ENCODE measurements at regions not wholly inside any gene's neighbourhood (a gene's known extent, or its start where the extent isn't known, plus 50 kb on each side); places are given as distances from the start of the nearest gene placed in this dataset.
"Not testable (repeated sequence)": the region's sequence is repeated elsewhere in the genome, so short reads cannot be mapped to it uniquely, and the experiment has no call there.

- ChIA-PET CTCF (no interaction called here), POLR2A (no interaction called here)
- Mint-ChIP-seq H3K4me3 (no peak overlapping the region), H3K36me3 (peaks cover 0 to 3% (median 0%) of the 10 kb centered on the region in 5 donors), H3K27me3 (no peaks in the 10 kb centered on the region), H3K4me1 (peaks cover 0 to 12% (median 2%) of the 10 kb centered on the region in 7 donors), H3K9me3 (peaks cover 0 to 11% (median 0%) of the 10 kb centered on the region in 11 donors), H3K27ac (no peak overlapping the region)
- Histone ChIP-seq H3K27me3 (ENCODE audit: control insufficient read depth in 2 of 2, insufficient read depth in 2 of 2, low read length in 2 of 2) (no peaks in the 10 kb centered on the region), H3K4me3 (ENCODE audit: low read length) (no peak overlapping the region), H3K36me3 (ENCODE audit: control insufficient read depth in 2 of 3, insufficient read depth in 3 of 3, low read length in 3 of 3) (no peaks in the 10 kb centered on the region), H3K9me3 (ENCODE audit: control insufficient read depth in 2 of 3, low read length in 3 of 3) (no peaks in the 10 kb centered on the region), H3K4me1 (ENCODE audit: control insufficient read depth in 2 of 2, insufficient read depth in 2 of 2, low read length in 2 of 2) (no peaks in the 10 kb centered on the region), H3K27ac (ENCODE audit: low read depth, low read length) (no peak overlapping the region)
- ATAC-seq, result no peak
- DNase-seq, result no peak
- intact Hi-C loops (cut with micrococcal nuclease), result no loop called here
Measured at GRCh38 chr16:16982614-16983013, 488.1 kb downstream of the XYLT1 start.

- POLR2A ChIA-PET, result no interaction called here
- intact Hi-C loops (cut with micrococcal nuclease), result no loop called here
- H3K27ac Mint-ChIP-seq, result peak overlapping the region in 1 of 9 donors; percentile 26
Measured at GRCh38 chr16:16983582-16983981, 487.2 kb downstream of the XYLT1 start.

GRCh38 chr16:16984091-16984490, 486.7 kb downstream of the XYLT1 start:
- H3K36me3 ChIP-seq (ENCODE audit: control insufficient read depth in 2 of 3, insufficient read depth in 3 of 3, low read length in 3 of 3); H3K27me3 ChIP-seq (ENCODE audit: control insufficient read depth in 2 of 2, insufficient read depth in 2 of 2, low read length in 2 of 2); intact Hi-C loops (cut with micrococcal nuclease); POLR2A ChIA-PET; H3K27me3 Mint-ChIP-seq; H3K27ac ChIP-seq (ENCODE audit: low read depth, low read length); DNase-seq; H3K9me3 ChIP-seq (ENCODE audit: control insufficient read depth in 2 of 3, low read length in 3 of 3); H3K4me1 ChIP-seq (ENCODE audit: control insufficient read depth in 2 of 2, insufficient read depth in 2 of 2, low read length in 2 of 2); H3K36me3 Mint-ChIP-seq; CTCF ChIA-PET; H3K4me3 Mint-ChIP-seq; H3K27ac Mint-ChIP-seq; H3K4me3 ChIP-seq (ENCODE audit: low read length); ATAC-seq: not testable (repeated sequence)
- Mint-ChIP-seq H3K4me1 (peaks cover 0 to 12% (median 2%) of the 10 kb centered on the region in 7 donors), H3K9me3 (peaks cover 0 to 11% (median 0%) of the 10 kb centered on the region in 11 donors)

More at GRCh38 chr16:16983582-16983981, 487.2 kb downstream of the XYLT1 start:
- Histone ChIP-seq H3K27me3 (ENCODE audit: control insufficient read depth in 2 of 2, insufficient read depth in 2 of 2, low read length in 2 of 2) (no peaks in the 10 kb centered on the region), H3K4me3 (ENCODE audit: low read length) (no peak overlapping the region), H3K36me3 (ENCODE audit: control insufficient read depth in 2 of 3, insufficient read depth in 3 of 3, low read length in 3 of 3) (no peaks in the 10 kb centered on the region), H3K4me1 (ENCODE audit: control insufficient read depth in 2 of 2, insufficient read depth in 2 of 2, low read length in 2 of 2) (no peaks in the 10 kb centered on the region), H3K27ac (ENCODE audit: low read depth, low read length) (no peak overlapping the region), H3K9me3 (ENCODE audit: control insufficient read depth in 2 of 3, low read length in 3 of 3) (no peaks in the 10 kb centered on the region)
- ATAC-seq, result no peak
- Mint-ChIP-seq H3K4me3 (no peak overlapping the region), H3K4me1 (peaks cover 0 to 12% (median 2%) of the 10 kb centered on the region in 7 donors), H3K36me3 (peaks cover 0 to 3% (median 0%) of the 10 kb centered on the region in 5 donors), H3K27me3 (no peaks in the 10 kb centered on the region), H3K9me3 (peaks cover 0 to 11% (median 0%) of the 10 kb centered on the region in 11 donors)
- CTCF ChIA-PET, result no interaction called here
- DNase-seq, result no peak

- peaks cover 0 to 11% (median 2%) of the 10 kb centered on the region in 7 donors for H3K4me1 Mint-ChIP-seq
- Histone ChIP-seq H3K27me3 (ENCODE audit: control insufficient read depth in 2 of 2, insufficient read depth in 2 of 2, low read length in 2 of 2) (no peaks in the 10 kb centered on the region), H3K36me3 (ENCODE audit: control insufficient read depth in 2 of 3, insufficient read depth in 3 of 3, low read length in 3 of 3) (no peaks in the 10 kb centered on the region), H3K4me3 (ENCODE audit: low read length) (no peak overlapping the region), H3K27ac (ENCODE audit: low read depth, low read length) (no peak overlapping the region), H3K4me1 (ENCODE audit: control insufficient read depth in 2 of 2, insufficient read depth in 2 of 2, low read length in 2 of 2) (no peaks in the 10 kb centered on the region), H3K9me3 (ENCODE audit: control insufficient read depth in 2 of 3, low read length in 3 of 3) (no peaks in the 10 kb centered on the region)
- H3K36me3 Mint-ChIP-seq, result peaks cover 0 to 3% (median 0%) of the 10 kb centered on the region in 5 donors
- no peak overlapping the region for H3K4me3 Mint-ChIP-seq
- H3K9me3 Mint-ChIP-seq, result peaks cover 0 to 11% (median 0%) of the 10 kb centered on the region in 11 donors
- ChIA-PET POLR2A (interaction anchor here (0.6 kb wide), 1 partner anchor 177 kb away, joined by 6 read pairs; no protein-coding TSS in a partner anchor), CTCF (no interaction called here)
- ATAC-seq (no peak), DNase-seq (no peak)
- intact Hi-C loops (cut with micrococcal nuclease), result no loop called here
- H3K27ac Mint-ChIP-seq, result no peak overlapping the region
- no peaks in the 10 kb centered on the region for H3K27me3 Mint-ChIP-seq
Measured at GRCh38 chr16:16985707-16986106, 485.1 kb downstream of the XYLT1 start.

GRCh38 chr16:16988963-16989362, 481.8 kb downstream of the XYLT1 start:
- Mint-ChIP-seq H3K9me3 (peaks cover 0 to 7% (median 0%) of the 10 kb centered on the region in 11 donors), H3K4me3 (no peak overlapping the region), H3K27me3 (no peaks in the 10 kb centered on the region), H3K27ac (peak overlapping the region in 1 of 9 donors; percentile 40), H3K4me1 (peaks cover 8 to 30% (median 18%) of the 10 kb centered on the region in 7 donors), H3K36me3 (peaks cover 0 to 3% (median 0%) of the 10 kb centered on the region in 5 donors)
- H3K27me3 ChIP-seq (ENCODE audit: control insufficient read depth in 2 of 2, insufficient read depth in 2 of 2, low read length in 2 of 2), result no peaks in the 10 kb centered on the region
- ChIA-PET POLR2A (no interaction called here), CTCF (no interaction called here)
- intact Hi-C loops (cut with micrococcal nuclease), result no loop called here
- H3K4me3 ChIP-seq (ENCODE audit: low read length), result no peak overlapping the region
- DNase-seq, result no peak
- no peak for ATAC-seq
- H3K9me3 ChIP-seq (ENCODE audit: control insufficient read depth in 2 of 3, low read length in 3 of 3), result no peaks in the 10 kb centered on the region
- H3K27ac ChIP-seq (ENCODE audit: low read depth, low read length), result no peak overlapping the region
- H3K36me3 ChIP-seq (ENCODE audit: control insufficient read depth in 2 of 3, insufficient read depth in 3 of 3, low read length in 3 of 3), result no peaks in the 10 kb centered on the region
- H3K4me1 ChIP-seq (ENCODE audit: control insufficient read depth in 2 of 2, insufficient read depth in 2 of 2, low read length in 2 of 2), result peaks cover 9 to 12% of the 10 kb centered on the region in 2 donors

GRCh38 chr16:16989368-16989767, 481.4 kb downstream of the XYLT1 start:
- peaks cover 9 to 17% of the 10 kb centered on the region in 2 donors for H3K4me1 ChIP-seq (ENCODE audit: control insufficient read depth in 2 of 2, insufficient read depth in 2 of 2, low read length in 2 of 2)
- ATAC-seq (no peak), DNase-seq (no peak)
- no peak overlapping the region for H3K27ac ChIP-seq (ENCODE audit: low read depth, low read length)
- no peaks in the 10 kb centered on the region for H3K27me3 ChIP-seq (ENCODE audit: control insufficient read depth in 2 of 2, insufficient read depth in 2 of 2, low read length in 2 of 2)
- H3K27me3 Mint-ChIP-seq, result no peaks in the 10 kb centered on the region
- no peaks in the 10 kb centered on the region for H3K36me3 ChIP-seq (ENCODE audit: control insufficient read depth in 2 of 3, insufficient read depth in 3 of 3, low read length in 3 of 3)
- H3K9me3 ChIP-seq (ENCODE audit: control insufficient read depth in 2 of 3, low read length in 3 of 3), result no peaks in the 10 kb centered on the region
- peaks cover 10 to 34% (median 21%) of the 10 kb centered on the region in 7 donors for H3K4me1 Mint-ChIP-seq
- H3K9me3 Mint-ChIP-seq, result peaks cover 0 to 6% (median 0%) of the 10 kb centered on the region in 11 donors
- no peak overlapping the region for H3K4me3 ChIP-seq (ENCODE audit: low read length)
- CTCF ChIA-PET, result no interaction called here
- H3K4me3 Mint-ChIP-seq, result no peak overlapping the region
- intact Hi-C loops (cut with micrococcal nuclease), result no loop called here
- POLR2A ChIA-PET, result no interaction called here
- peaks cover 0 to 3% (median 0%) of the 10 kb centered on the region in 5 donors for H3K36me3 Mint-ChIP-seq
- H3K27ac Mint-ChIP-seq, result peak overlapping the region in 1 of 9 donors; percentile 40

GRCh38 chr16:16991711-16992110, 479.0 kb downstream of the XYLT1 start:
- Histone ChIP-seq H3K27ac (ENCODE audit: low read depth, low read length) (no peak overlapping the region), H3K4me1 (ENCODE audit: control insufficient read depth in 2 of 2, insufficient read depth in 2 of 2, low read length in 2 of 2) (peaks cover 9 to 17% of the 10 kb centered on the region in 2 donors), H3K36me3 (ENCODE audit: control insufficient read depth in 2 of 3, insufficient read depth in 3 of 3, low read length in 3 of 3) (no peaks in the 10 kb centered on the region), H3K9me3 (ENCODE audit: control insufficient read depth in 2 of 3, low read length in 3 of 3) (no peaks in the 10 kb centered on the region), H3K4me3 (ENCODE audit: low read length) (no peak overlapping the region), H3K27me3 (ENCODE audit: control insufficient read depth in 2 of 2, insufficient read depth in 2 of 2, low read length in 2 of 2) (no peaks in the 10 kb centered on the region)
- ATAC-seq (no peak), DNase-seq (no peak)
- ChIA-PET POLR2A (no interaction called here), CTCF (interaction anchor here (0.6 kb wide), 1 partner anchor 10 kb away, joined by 3 read pairs; no protein-coding TSS in a partner anchor)
- H3K4me3 Mint-ChIP-seq, result peak overlapping the region in 1 of 10 donors; percentile 12
- H3K4me1 Mint-ChIP-seq, result peaks cover 10 to 33% (median 28%) of the 10 kb centered on the region in 7 donors
- H3K27ac Mint-ChIP-seq, result peak overlapping the region in 7 of 9 donors; percentile 42 to 88 (median 58)
- intact Hi-C loops (cut with micrococcal nuclease), result loop anchor here in 1 of 2 donors (5.0 kb wide), 1 partner anchor 36 kb away; no protein-coding TSS in a partner anchor
- no peaks in the 10 kb centered on the region for H3K27me3 Mint-ChIP-seq
- H3K36me3 Mint-ChIP-seq, result no peaks in the 10 kb centered on the region
- H3K9me3 Mint-ChIP-seq, result peaks cover 0 to 2% (median 0%) of the 10 kb centered on the region in 11 donors
